ENCODE measurements at regions not wholly inside any gene's neighbourhood (a gene's known extent, or its start where the extent isn't known, plus 50 kb on each side); places are given as distances from the start of the nearest gene placed in this dataset.

DNA sequence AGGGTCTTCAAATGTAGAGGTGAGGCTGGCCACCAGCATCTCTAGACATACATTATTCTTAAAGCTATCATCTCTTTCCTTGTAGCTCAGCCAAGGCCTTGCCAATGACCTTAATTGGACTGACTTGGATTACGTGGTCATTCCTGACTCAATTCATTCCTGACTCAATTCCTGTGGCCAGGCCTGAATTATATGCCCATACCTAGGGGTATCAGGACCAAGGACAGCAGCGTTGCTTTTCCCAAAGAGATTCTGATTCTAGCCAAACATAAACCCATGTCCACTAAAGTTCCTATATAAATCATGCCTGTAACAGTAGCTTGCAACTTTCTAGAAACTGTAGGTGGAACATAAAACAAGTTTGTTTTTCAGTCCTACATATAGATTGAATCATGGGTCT, 231.7 kb downstream of the ARL6IP6 start:
- TF ChIP-seq, protein P1, sequence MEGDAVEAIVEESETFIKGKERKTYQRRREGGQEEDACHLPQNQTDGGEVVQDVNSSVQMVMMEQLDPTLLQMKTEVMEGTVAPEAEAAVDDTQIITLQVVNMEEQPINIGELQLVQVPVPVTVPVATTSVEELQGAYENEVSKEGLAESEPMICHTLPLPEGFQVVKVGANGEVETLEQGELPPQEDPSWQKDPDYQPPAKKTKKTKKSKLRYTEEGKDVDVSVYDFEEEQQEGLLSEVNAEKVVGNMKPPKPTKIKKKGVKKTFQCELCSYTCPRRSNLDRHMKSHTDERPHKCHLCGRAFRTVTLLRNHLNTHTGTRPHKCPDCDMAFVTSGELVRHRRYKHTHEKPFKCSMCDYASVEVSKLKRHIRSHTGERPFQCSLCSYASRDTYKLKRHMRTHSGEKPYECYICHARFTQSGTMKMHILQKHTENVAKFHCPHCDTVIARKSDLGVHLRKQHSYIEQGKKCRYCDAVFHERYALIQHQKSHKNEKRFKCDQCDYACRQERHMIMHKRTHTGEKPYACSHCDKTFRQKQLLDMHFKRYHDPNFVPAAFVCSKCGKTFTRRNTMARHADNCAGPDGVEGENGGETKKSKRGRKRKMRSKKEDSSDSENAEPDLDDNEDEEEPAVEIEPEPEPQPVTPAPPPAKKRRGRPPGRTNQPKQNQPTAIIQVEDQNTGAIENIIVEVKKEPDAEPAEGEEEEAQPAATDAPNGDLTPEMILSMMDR (IDR thresholded peaks at IDR 0.05), result no peak
- TF ChIP-seq POLR2A (IDR thresholded peaks at IDR 0.05), result no peak
